Endothelial cell (in vitro differentiated cells): ENCODE measurements at regions not wholly inside any gene's neighbourhood (a gene's known extent, or its start where the extent isn't known, plus 50 kb on each side); places are given as distances from the start of the nearest gene placed in this dataset.

Experiments
- DNase-seq: peaks from one replicate; pipeline ENCODE4 v3.0.0; 2021; ENCODE audit warnings: low spot score
- H3K27ac Mint-ChIP-seq: one replicate; pipeline ENCODE4 v1.8.0; 2021; ENCODE audit warnings: mixed read lengths, inconsistent platforms; ENCODE audit not compliant: unreplicated experiment
- H3K27me3 Mint-ChIP-seq: one replicate; pipeline ENCODE4 v1.8.0; 2021; ENCODE audit warnings: mild to moderate bottlenecking, moderate library complexity, mixed read lengths, inconsistent platforms; ENCODE audit not compliant: unreplicated experiment
- H3K36me3 Mint-ChIP-seq: one replicate; pipeline ENCODE4 v1.8.0; 2021; ENCODE audit warnings: mild to moderate bottlenecking, low read depth, mixed read lengths, inconsistent platforms; ENCODE audit not compliant: unreplicated experiment
- H3K4me1 Mint-ChIP-seq: one replicate; pipeline ENCODE4 v1.8.0; 2021; ENCODE audit warnings: mild to moderate bottlenecking, mixed read lengths, inconsistent platforms; ENCODE audit not compliant: unreplicated experiment
- H3K4me3 Mint-ChIP-seq: one replicate; pipeline ENCODE4 v1.8.0; 2021; ENCODE audit warnings: mild to moderate bottlenecking, mixed read lengths, inconsistent platforms; ENCODE audit not compliant: unreplicated experiment
- H3K9me3 Mint-ChIP-seq: one replicate; pipeline ENCODE4 v1.8.0; 2021; ENCODE audit warnings: mixed read lengths, inconsistent platforms; ENCODE audit not compliant: unreplicated experiment
- CTCF ChIP-seq: fragments of 200-600 bp; sonication (generic); IDR thresholded peaks from one replicate; pipeline ENCODE4 v1.5.0; 2021; ENCODE audit warnings: antibody characterized with exemption; ENCODE audit not compliant: unreplicated experiment

GRCh38 chr6:109241199-109241598, 141.1 kb downstream of the CD164 start:
- no peak for DNase-seq
- Mint-ChIP-seq H3K27ac (no peak overlapping the region), H3K9me3 (no peaks in the 10 kb centered on the region), H3K4me1 (peaks cover 49% of the 10 kb centered on the region), H3K4me3 (no peak overlapping the region), H3K27me3 (peaks cover 8% of the 10 kb centered on the region), H3K36me3 (no peaks in the 10 kb centered on the region)
- TF ChIP-seq CTCF = no peak

- Mint-ChIP-seq H3K27me3 (peaks cover 8% of the 10 kb centered on the region), H3K4me1 (peaks cover 49% of the 10 kb centered on the region), H3K4me3 (no peak overlapping the region), H3K27ac (peak overlapping the region; percentile 72), H3K36me3 (no peaks in the 10 kb centered on the region), H3K9me3 (no peaks in the 10 kb centered on the region)
- no peak for DNase-seq
- no peak for TF ChIP-seq CTCF
Measured at GRCh38 chr6:109240370-109241084, 141.7 kb downstream of the CD164 start.

- no peak overlapping the region for H3K4me3 Mint-ChIP-seq
- H3K4me1 Mint-ChIP-seq = peaks cover 49% of the 10 kb centered on the region
- peak overlapping the region; percentile 46 for H3K27ac Mint-ChIP-seq
Measured at GRCh38 chr6:109239651-109240321, 142.5 kb downstream of the CD164 start.

GRCh38 chr6:109239160-109239559, 143.1 kb downstream of the CD164 start:
- Mint-ChIP-seq H3K4me3 (no peak overlapping the region), H3K36me3 (peaks cover 3% of the 10 kb centered on the region), H3K9me3 (no peaks in the 10 kb centered on the region), H3K27ac (no peak overlapping the region), H3K27me3 (peaks cover 8% of the 10 kb centered on the region), H3K4me1 (peaks cover 46% of the 10 kb centered on the region)
- DNase-seq = no peak
- TF ChIP-seq CTCF = no peak

More at GRCh38 chr6:109239651-109240321, 142.5 kb downstream of the CD164 start:
- Mint-ChIP-seq H3K27me3 (peaks cover 8% of the 10 kb centered on the region), H3K36me3 (no peaks in the 10 kb centered on the region), H3K9me3 (no peaks in the 10 kb centered on the region)
- DNase-seq = no peak
- no peak for TF ChIP-seq CTCF

- no peak for DNase-seq
- H3K27me3 Mint-ChIP-seq = peaks cover 7% of the 10 kb centered on the region
- no peak overlapping the region for H3K4me3 Mint-ChIP-seq
- no peak overlapping the region for H3K27ac Mint-ChIP-seq
- H3K36me3 Mint-ChIP-seq = peaks cover 3% of the 10 kb centered on the region
- peaks cover 41% of the 10 kb centered on the region for H3K4me1 Mint-ChIP-seq
- TF ChIP-seq CTCF = no peak
- no peaks in the 10 kb centered on the region for H3K9me3 Mint-ChIP-seq
Measured at GRCh38 chr6:109238396-109238795, 143.1 kb downstream of the CEP57L1 start.
